ENCODE measurements at regions not wholly inside any gene's neighbourhood (a gene's known extent, or its start where the extent isn't known, plus 50 kb on each side); places are given as distances from the start of the nearest gene placed in this dataset.

DNA sequence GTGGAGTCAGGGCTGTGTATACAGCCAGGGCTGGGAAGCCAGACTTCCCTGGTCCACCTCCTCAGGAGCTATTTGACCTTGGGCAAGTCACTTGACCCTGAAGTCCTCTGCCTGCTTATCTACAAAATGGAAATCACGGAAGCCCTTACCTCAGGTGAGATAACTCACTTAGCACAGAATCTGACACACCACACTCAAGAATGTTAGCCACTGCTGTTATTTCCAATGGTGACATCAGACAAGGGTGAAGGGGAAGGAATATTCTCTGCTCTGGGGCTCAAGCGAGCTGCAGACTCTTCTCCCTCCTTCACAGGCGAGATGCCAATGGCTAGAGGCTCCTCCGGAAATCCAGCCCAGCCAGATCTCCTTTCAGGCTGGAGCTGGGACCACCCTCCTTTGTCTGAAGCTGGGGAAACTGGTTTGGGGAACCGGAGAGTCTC is 189.6 kb downstream of the HAUS1 start:
- TF ChIP-seq, protein P1, sequence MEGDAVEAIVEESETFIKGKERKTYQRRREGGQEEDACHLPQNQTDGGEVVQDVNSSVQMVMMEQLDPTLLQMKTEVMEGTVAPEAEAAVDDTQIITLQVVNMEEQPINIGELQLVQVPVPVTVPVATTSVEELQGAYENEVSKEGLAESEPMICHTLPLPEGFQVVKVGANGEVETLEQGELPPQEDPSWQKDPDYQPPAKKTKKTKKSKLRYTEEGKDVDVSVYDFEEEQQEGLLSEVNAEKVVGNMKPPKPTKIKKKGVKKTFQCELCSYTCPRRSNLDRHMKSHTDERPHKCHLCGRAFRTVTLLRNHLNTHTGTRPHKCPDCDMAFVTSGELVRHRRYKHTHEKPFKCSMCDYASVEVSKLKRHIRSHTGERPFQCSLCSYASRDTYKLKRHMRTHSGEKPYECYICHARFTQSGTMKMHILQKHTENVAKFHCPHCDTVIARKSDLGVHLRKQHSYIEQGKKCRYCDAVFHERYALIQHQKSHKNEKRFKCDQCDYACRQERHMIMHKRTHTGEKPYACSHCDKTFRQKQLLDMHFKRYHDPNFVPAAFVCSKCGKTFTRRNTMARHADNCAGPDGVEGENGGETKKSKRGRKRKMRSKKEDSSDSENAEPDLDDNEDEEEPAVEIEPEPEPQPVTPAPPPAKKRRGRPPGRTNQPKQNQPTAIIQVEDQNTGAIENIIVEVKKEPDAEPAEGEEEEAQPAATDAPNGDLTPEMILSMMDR (IDR thresholded peaks at IDR 0.05) = no peak
- TF ChIP-seq EZH2 (IDR thresholded peaks at IDR 0.05; ENCODE audit: borderline replicate concordance, insufficient read depth, low read depth, low read length, poor library complexity, severe bottlenecking) = no peak

Measured in B cell (primary cell).